ENCODE measurements at regions not wholly inside any gene's neighbourhood (a gene's known extent, or its start where the extent isn't known, plus 50 kb on each side); places are given as distances from the start of the nearest gene placed in this dataset.
"Not testable (repeated sequence)": the region's sequence is repeated elsewhere in the genome, so short reads cannot be mapped to it uniquely, and the experiment has no call there.

DNA sequence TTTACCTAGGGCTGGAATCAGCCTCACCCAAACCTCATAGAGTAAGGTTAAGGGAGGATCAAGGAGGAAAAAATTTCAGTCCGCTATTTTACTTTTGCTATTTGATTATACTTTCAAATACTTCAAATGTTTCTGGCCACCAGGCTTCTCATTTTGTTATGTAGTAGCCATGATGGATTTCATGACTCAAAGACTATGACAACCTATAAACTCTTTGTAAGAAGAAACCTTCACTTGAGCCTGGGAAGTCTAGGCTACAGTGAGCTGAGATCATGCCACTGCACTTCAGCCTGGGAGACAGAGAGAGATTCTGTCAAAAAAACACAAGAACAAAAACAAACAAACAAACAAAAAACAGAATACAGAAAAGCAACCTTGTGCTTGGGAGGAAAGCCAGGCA is 293.6 kb upstream of the TNC start:
- peaks cover 64% of the 10 kb centered on the region for H3K4me1 ChIP-seq (ENCODE audit: control insufficient read depth, insufficient read depth, low read length)
- H3K36me3 ChIP-seq (ENCODE audit: control insufficient read depth, insufficient read depth, low read length, severe bottlenecking): no peaks in the 10 kb centered on the region
- H3K9ac ChIP-seq (ENCODE audit: low read length): peak overlapping the region; percentile 82
- no peak for DNase-seq (ENCODE audit: low read depth)
- H3K4me3 ChIP-seq (ENCODE audit: low read length): no peak overlapping the region
- no peaks in the 10 kb centered on the region for H3K27me3 ChIP-seq (replicated peaks; ENCODE audit: control insufficient read depth, insufficient read depth, low read length)
- no peaks in the 10 kb centered on the region for H3K9me3 ChIP-seq (ENCODE audit: control insufficient read depth, low read length)

DNA sequence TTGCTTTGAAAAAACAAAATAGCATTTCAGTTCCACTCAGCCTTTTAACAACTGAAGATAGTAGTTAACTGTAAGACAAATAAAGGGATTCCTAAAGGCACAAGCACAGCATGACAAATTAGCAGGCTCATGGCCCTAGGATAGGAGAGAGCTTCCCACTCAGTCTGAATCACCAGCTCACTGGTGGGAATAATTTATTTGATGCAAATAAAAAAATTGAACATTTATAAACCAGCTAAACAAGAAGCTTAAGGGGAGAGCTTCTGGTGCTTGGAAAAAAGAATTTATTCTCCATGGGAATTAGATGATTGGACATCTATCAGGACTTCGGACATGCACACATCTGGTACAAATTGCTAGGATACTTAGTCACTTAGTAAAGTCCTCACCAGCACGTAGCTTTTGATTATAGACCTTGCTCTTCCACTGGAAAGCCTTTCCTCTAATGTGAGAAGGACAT is 294.1 kb upstream of the TNC start:
- H3K4me3 ChIP-seq (ENCODE audit: low read length): no peak overlapping the region
- no peaks in the 10 kb centered on the region for H3K27me3 ChIP-seq (replicated peaks; ENCODE audit: control insufficient read depth, insufficient read depth, low read length)
- DNase-seq (ENCODE audit: low read depth): peak; percentile 45
- no peaks in the 10 kb centered on the region for H3K9me3 ChIP-seq (ENCODE audit: control insufficient read depth, low read length)
- peak overlapping the region; percentile 82 for H3K9ac ChIP-seq (ENCODE audit: low read length)
- peaks cover 64% of the 10 kb centered on the region for H3K4me1 ChIP-seq (ENCODE audit: control insufficient read depth, insufficient read depth, low read length)
- H3K36me3 ChIP-seq (ENCODE audit: control insufficient read depth, insufficient read depth, low read length, severe bottlenecking): no peaks in the 10 kb centered on the region

DNA sequence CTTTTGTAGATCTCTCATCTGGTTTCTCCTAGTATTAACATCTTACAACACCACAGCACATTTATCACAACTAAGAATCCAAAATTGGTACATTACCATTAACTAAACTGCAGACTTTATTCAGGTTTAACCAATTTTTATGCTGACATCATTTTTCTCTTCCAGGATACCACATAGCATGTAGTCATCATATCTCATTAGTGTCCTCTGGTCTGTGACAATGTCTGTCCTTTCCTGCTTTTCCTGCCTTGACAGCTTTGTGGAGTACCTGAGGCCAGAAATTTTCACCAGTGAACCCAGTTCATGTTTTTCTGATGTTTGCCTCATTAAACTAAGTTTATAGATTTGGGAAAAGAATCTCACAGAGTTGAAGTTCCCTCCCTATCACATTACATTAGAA is 294.7 kb upstream of the TNC start:
- DNase-seq (ENCODE audit: low read depth): no peak
- H3K4me1 ChIP-seq (ENCODE audit: control insufficient read depth, insufficient read depth, low read length): peaks cover 62% of the 10 kb centered on the region
- H3K9ac ChIP-seq (ENCODE audit: low read length): peak overlapping the region; percentile 82
- no peaks in the 10 kb centered on the region for H3K9me3 ChIP-seq (ENCODE audit: control insufficient read depth, low read length)
- H3K4me3 ChIP-seq (ENCODE audit: low read length): no peak overlapping the region
- H3K36me3 ChIP-seq (ENCODE audit: control insufficient read depth, insufficient read depth, low read length, severe bottlenecking): no peaks in the 10 kb centered on the region
- H3K27me3 ChIP-seq (replicated peaks; ENCODE audit: control insufficient read depth, insufficient read depth, low read length): no peaks in the 10 kb centered on the region

DNA sequence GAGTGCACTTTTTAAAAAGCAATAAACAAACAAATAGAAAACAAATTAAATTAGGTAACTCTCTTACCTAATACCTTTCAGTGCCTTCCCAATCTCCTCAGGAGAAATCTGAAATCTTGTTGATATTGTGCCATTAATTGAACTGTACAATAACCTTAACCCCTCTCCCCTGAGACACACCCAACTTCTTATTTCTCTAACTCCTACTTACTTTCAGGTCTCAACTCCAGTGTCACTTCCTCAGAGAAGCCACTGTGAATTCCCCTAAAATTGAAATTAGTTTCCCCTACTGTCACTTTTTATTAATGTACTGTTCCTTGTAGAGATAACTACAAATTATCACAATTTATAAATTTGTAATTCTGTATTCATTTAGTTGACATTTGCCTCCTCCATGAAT is 295.3 kb upstream of the TNC start:
- H3K4me1 ChIP-seq (ENCODE audit: control insufficient read depth, insufficient read depth, low read length): peaks cover 56% of the 10 kb centered on the region
- no peak overlapping the region for H3K4me3 ChIP-seq (ENCODE audit: low read length)
- H3K27me3 ChIP-seq (replicated peaks; ENCODE audit: control insufficient read depth, insufficient read depth, low read length): no peaks in the 10 kb centered on the region
- no peak for DNase-seq (ENCODE audit: low read depth)
- H3K9ac ChIP-seq (ENCODE audit: low read length): peak overlapping the region; percentile 82
- no peaks in the 10 kb centered on the region for H3K9me3 ChIP-seq (ENCODE audit: control insufficient read depth, low read length)
- H3K36me3 ChIP-seq (ENCODE audit: control insufficient read depth, insufficient read depth, low read length, severe bottlenecking): no peaks in the 10 kb centered on the region

DNA sequence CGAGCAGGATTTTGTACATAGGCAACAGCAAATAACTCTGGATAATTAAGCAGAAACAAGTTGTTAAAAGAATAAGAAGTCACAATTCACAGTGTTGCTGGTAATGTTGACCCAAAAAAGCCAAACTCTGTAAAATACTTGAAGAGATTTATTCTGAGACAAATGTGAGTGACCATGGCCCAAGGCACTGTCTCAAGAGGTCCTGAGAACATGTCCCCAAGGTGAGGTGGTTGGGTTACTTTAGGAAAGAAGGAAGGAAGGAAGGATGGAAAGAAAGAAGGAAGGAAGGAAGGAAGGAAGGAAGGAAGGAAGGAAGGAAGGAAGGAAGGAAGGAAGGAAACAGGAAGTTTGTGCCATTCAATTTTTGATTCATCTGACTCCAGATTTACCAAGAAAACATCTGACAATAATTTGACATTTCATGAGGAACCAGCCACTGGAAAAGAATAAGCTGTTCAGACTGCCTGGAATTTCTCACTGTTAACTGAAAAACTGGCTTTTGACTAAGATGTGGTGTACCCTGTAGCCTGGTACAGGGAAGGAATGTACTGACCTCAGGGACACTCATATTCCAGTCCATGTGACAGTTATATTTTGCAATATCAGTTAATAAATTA is 295.9 kb upstream of the TNC start:
- no peaks in the 10 kb centered on the region for H3K27me3 ChIP-seq (replicated peaks; ENCODE audit: control insufficient read depth, insufficient read depth, low read length)

DNA sequence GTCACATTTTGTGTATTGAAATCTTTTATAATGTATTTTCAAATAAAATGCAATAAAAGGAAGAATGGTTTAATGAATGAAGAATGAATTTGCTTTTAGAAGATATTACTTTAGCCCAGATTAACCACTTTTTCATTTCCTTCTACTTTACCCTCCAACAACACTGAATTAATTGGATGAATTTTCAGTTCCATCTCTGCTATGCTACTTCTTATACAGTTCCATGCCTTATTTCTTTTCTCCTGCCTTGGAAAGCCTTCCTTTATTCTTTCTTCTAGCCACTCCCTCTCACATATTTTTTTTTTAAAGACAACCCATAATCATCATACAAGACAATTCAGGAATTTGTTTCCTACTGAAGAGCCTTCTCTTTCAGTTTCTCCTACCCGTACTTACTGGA is 296.6 kb upstream of the TNC start:
- DNase-seq (ENCODE audit: low read depth): no peak
- Histone ChIP-seq H3K27me3 (replicated peaks; ENCODE audit: control insufficient read depth, insufficient read depth, low read length) (no peaks in the 10 kb centered on the region), H3K36me3 (ENCODE audit: control insufficient read depth, insufficient read depth, low read length, severe bottlenecking) (no peaks in the 10 kb centered on the region), H3K9me3 (ENCODE audit: control insufficient read depth, low read length) (peaks cover 3% of the 10 kb centered on the region), H3K4me1 (ENCODE audit: control insufficient read depth, insufficient read depth, low read length) (peaks cover 48% of the 10 kb centered on the region), H3K9ac (ENCODE audit: low read length) (peak overlapping the region; percentile 82), H3K4me3 (ENCODE audit: low read length) (no peak overlapping the region)

More for the DNA sequence above, 295.9 kb upstream of the TNC start:
- H3K4me3 ChIP-seq (ENCODE audit: low read length): no peak overlapping the region
- H3K9me3 ChIP-seq (ENCODE audit: control insufficient read depth, low read length): no peaks in the 10 kb centered on the region
- H3K9ac ChIP-seq (ENCODE audit: low read length): peak overlapping the region; percentile 82
- no peaks in the 10 kb centered on the region for H3K36me3 ChIP-seq (ENCODE audit: control insufficient read depth, insufficient read depth, low read length, severe bottlenecking)
- H3K4me1 ChIP-seq (ENCODE audit: control insufficient read depth, insufficient read depth, low read length): peaks cover 50% of the 10 kb centered on the region
- DNase-seq (ENCODE audit: low read depth): peak; percentile 57

DNA sequence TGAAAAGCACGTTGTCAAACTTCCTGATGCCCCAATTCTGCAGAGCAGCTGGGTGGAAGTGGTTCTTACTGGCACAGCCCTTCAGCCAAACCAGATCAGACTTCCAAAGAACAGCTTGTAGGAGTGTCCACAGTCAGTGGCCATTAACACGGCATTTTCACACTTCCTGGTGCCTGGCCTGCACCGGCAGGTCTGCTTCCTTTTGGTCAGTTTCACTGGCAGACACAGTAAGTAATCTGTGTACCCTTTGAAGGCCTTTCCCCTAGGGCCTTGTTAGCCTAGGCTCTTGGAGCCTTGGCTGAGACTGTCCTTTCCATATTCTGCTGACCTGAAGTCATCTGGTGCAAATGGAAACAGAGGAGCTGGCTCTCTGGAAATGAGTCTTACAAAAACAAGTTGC is 297.5 kb upstream of the TNC start:
- peak overlapping the region; percentile 82 for H3K9ac ChIP-seq (ENCODE audit: low read length)
- peaks cover 48% of the 10 kb centered on the region for H3K4me1 ChIP-seq (ENCODE audit: control insufficient read depth, insufficient read depth, low read length)
- H3K27me3 ChIP-seq (replicated peaks; ENCODE audit: control insufficient read depth, insufficient read depth, low read length): no peaks in the 10 kb centered on the region
- no peak overlapping the region for H3K4me3 ChIP-seq (ENCODE audit: low read length)
- H3K9me3 ChIP-seq (ENCODE audit: control insufficient read depth, low read length): peaks cover 4% of the 10 kb centered on the region
- DNase-seq (ENCODE audit: low read depth): no peak
- no peaks in the 10 kb centered on the region for H3K36me3 ChIP-seq (ENCODE audit: control insufficient read depth, insufficient read depth, low read length, severe bottlenecking)

DNA sequence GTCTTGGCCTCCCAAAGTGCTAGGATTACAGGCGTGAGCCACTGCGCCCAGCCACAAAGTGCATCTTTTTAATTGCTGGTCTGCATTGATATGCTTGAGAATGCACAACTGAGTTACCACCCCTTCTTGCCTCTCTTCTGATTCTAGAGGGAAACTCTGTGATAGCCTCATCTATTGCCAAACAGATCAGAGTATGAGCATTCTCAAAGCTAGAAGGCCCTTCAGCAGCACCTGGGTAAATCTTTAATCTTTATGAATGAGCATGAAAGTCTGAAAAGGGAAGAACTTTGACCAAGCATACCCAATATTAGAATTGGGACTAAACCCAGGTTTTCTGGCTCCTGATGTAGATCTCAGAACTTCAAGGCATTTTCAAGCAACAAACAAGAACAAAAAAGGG is 298.3 kb upstream of the TNC start:
- H3K27me3 ChIP-seq (replicated peaks; ENCODE audit: control insufficient read depth, insufficient read depth, low read length): no peaks in the 10 kb centered on the region
- no peaks in the 10 kb centered on the region for H3K36me3 ChIP-seq (ENCODE audit: control insufficient read depth, insufficient read depth, low read length, severe bottlenecking)
- peaks cover 12% of the 10 kb centered on the region for H3K9me3 ChIP-seq (ENCODE audit: control insufficient read depth, low read length)
- H3K4me1 ChIP-seq (ENCODE audit: control insufficient read depth, insufficient read depth, low read length): peaks cover 43% of the 10 kb centered on the region
- no peak overlapping the region for H3K4me3 ChIP-seq (ENCODE audit: low read length)
- peak overlapping the region; percentile 10 for H3K9ac ChIP-seq (ENCODE audit: low read length)
- DNase-seq (ENCODE audit: low read depth): no peak

DNA sequence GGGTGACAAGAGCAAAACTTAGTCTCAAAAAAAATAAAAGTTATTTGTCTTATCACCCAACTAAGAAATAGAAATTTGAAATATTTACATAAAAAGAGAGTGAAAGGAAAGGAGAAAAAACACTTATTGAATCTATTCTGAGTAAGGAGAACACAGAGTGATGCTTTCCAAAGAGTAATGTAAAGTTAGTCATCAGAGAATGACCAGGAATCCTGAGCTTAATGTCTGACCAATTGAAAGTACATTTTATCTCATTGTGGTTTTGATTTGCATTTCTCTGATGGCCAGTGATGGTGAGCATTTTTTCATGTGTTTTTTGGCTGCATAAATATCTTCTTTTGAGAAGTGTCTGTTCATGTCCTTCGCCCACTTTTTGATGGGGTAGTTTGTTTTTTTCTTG is 300.2 kb upstream of the TNC start:
- peak overlapping the region; percentile 64 for H3K9ac ChIP-seq (ENCODE audit: low read length)
- peaks cover 20% of the 10 kb centered on the region for H3K9me3 ChIP-seq (ENCODE audit: control insufficient read depth, low read length)
- H3K27me3 ChIP-seq (replicated peaks; ENCODE audit: control insufficient read depth, insufficient read depth, low read length); H3K4me3 ChIP-seq (ENCODE audit: low read length); DNase-seq (ENCODE audit: low read depth); H3K36me3 ChIP-seq (ENCODE audit: control insufficient read depth, insufficient read depth, low read length, severe bottlenecking): not testable (repeated sequence)
- peaks cover 30% of the 10 kb centered on the region for H3K4me1 ChIP-seq (ENCODE audit: control insufficient read depth, insufficient read depth, low read length)

DNA sequence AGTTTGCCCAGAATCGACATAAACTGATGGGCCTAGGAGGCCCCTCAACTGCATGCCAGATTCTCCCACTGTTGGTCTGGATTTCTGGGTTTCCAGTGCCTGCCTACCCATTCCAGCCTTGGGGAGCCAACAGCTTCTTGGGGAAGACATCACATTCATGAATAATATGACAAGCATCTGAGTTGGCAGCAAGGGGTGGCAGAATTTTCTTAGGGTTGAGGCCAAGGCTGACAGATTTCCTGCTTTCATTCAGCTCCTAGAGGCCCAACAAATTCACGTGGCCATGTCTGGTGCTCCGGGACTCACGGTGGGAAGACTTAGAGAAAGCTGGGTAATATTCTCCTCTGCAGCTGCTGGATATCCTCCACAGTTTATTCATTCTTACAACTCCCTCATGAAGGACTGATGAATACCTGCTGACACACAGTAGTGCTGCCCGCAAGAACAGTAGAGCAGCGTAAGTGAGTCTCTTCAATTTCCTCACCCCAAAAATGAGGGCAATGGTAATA is 305.0 kb upstream of the TNC start:
- Histone ChIP-seq H3K9me3 (ENCODE audit: control insufficient read depth, low read length) (peaks cover 26% of the 10 kb centered on the region), H3K36me3 (ENCODE audit: control insufficient read depth, insufficient read depth, low read length, severe bottlenecking) (no peaks in the 10 kb centered on the region), H3K27me3 (replicated peaks; ENCODE audit: control insufficient read depth, insufficient read depth, low read length) (no peaks in the 10 kb centered on the region), H3K4me1 (ENCODE audit: control insufficient read depth, insufficient read depth, low read length) (peaks cover 14% of the 10 kb centered on the region), H3K9ac (ENCODE audit: low read length) (peak overlapping the region; percentile 22), H3K4me3 (ENCODE audit: low read length) (peak overlapping the region; percentile 39)
- no peak for DNase-seq (ENCODE audit: low read depth)

DNA sequence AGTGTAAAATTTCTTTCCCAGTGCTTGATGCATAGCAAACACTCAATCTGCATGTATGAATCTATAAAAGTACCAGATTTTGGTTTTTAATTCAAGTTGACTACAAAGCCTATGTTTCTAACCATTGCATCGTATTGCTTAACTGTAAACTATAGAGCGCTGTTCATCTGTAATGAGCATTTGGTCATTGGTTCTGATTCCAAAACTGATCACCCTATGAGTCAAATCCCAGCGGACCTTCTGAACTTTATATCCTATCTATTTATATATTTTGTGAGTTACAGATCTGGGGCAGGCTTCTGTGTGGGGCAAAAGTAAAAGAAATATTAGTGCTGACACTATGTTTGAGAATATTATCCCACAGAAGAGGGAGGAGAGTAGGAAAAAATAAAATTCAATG is 305.7 kb upstream of the TNC start:
- H3K4me1 ChIP-seq (ENCODE audit: control insufficient read depth, insufficient read depth, low read length): peaks cover 14% of the 10 kb centered on the region
- H3K9ac ChIP-seq (ENCODE audit: low read length): peak overlapping the region; percentile 22
- H3K36me3 ChIP-seq (ENCODE audit: control insufficient read depth, insufficient read depth, low read length, severe bottlenecking): no peaks in the 10 kb centered on the region
- H3K27me3 ChIP-seq (replicated peaks; ENCODE audit: control insufficient read depth, insufficient read depth, low read length): no peaks in the 10 kb centered on the region
- H3K4me3 ChIP-seq (ENCODE audit: low read length): peak overlapping the region; percentile 39
- no peak for DNase-seq (ENCODE audit: low read depth)
- peaks cover 26% of the 10 kb centered on the region for H3K9me3 ChIP-seq (ENCODE audit: control insufficient read depth, low read length)

DNA sequence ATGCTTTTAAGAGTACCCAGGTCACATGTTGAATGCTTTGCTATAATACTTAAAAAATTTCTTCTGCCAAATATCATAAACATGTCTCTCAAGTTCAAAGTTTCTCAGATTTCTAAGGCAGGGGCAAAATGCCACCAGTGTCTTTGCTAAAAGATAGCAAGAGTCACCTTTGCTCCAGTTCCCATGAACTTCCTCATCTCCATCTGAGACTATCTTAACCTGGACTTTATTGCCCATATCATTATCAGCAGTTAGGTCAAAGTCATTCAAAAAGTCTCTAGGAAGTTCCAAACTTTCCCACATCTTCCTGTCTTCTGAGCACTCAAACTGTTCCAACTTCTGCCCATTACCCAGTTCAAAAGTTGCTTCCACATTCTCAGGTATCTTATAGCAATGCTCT is 307.6 kb upstream of the TNC start:
- Histone ChIP-seq H3K4me3 (ENCODE audit: low read length) (no peak overlapping the region), H3K4me1 (ENCODE audit: control insufficient read depth, insufficient read depth, low read length) (peaks cover 14% of the 10 kb centered on the region), H3K36me3 (ENCODE audit: control insufficient read depth, insufficient read depth, low read length, severe bottlenecking) (no peaks in the 10 kb centered on the region), H3K27me3 (replicated peaks; ENCODE audit: control insufficient read depth, insufficient read depth, low read length) (no peaks in the 10 kb centered on the region), H3K9me3 (ENCODE audit: control insufficient read depth, low read length) (peaks cover 20% of the 10 kb centered on the region), H3K9ac (ENCODE audit: low read length) (no peak overlapping the region)
- DNase-seq (ENCODE audit: low read depth): no peak
